ENCODE measurements at regions not wholly inside any gene's neighbourhood (a gene's known extent, or its start where the extent isn't known, plus 50 kb on each side); places are given as distances from the start of the nearest gene placed in this dataset.
"Not testable (repeated sequence)": the region's sequence is repeated elsewhere in the genome, so short reads cannot be mapped to it uniquely, and the experiment has no call there.

DNA sequence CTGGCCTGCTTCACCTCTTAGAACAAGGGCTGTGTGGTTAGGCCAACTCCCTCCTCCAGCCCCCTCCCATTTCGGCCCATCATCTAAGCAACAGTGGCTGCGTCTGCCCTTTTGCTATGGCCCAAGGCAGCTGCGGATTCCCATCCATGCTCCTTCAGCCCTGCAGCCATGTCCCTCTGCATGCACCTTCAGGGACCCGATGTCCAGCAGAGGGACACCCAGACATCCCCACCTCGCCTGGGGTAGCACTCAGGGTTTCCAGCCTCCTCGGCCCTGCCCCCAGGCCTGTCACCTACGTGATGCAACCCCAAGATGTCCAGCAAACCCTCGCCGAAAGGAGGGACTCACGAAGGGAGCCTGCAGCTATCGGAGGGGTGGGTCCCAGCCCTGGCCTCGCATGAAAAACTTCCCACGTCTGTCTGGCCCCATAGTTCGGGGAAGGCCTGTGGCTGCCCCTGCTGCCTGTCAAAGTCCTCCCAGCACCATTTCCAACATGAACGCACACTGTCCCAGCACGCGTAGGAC, 194.4 kb downstream of the CTTN start:
- DNase-seq (ENCODE audit: low spot score): no peak

DNA sequence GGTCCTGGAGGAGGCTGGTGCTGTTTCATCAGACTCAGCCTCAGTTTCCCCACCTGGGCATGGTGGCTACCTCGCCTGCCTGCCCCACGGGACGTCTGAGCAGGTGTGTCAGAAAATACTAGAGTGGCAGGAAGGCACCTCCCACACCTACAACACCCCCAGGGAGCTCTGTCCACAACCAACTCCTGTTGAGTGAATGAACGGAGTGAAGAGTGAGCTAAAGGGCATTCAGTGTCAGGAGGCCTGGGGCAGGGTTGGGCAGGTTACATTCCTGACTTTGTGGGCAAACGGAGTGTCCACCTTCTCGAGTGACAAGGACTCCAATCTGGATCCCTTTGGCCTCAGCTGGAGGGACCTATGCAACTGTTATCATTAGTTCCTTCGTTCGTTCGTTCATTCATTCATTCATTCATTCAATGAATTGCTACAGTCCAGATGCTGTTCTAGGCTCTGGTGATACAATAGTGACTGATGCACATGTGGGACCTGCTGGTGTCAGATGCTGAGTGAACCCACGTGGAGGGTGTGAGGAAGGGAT, 195.2 kb downstream of the CTTN start:
- no peak for DNase-seq (ENCODE audit: low spot score)

DNA sequence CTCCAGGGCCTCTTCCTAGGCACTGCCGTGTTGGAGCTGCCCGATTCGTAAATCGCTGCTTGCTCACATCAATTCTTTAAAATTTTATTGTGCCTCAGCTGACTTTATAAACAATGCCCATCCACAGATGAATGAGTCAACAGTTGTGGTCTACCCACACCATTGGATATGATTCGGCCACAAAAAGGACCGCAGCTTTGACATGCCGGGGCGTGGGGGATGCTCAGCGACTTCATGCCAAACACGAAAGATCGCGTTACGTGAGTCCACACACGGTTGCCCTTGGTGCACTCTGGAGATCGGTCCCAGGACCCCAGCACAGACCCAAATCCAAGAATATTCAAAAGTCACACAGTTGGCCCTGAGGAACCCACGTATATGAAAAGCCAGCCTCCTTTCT, 195.7 kb downstream of the CTTN start:
- DNase-seq (ENCODE audit: low spot score): no peak

DNA sequence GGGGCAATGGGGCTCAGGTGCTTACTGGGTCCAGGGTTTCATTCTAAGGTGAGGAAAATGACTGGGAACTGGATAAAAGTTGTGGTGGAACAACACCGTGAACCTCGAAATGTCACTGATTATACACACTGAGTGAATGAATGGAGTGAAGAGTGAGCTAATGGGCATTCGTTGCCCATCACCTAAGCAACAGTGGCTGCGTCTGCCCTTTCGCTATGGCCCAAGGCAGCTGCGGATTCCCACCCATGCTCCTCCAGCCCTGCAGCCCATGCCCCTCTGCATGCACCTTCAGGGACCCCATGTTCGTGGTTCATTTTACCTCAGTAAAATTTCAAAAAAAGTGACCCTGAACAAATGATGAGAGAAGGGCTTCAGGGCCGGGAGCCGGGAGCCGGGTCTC, 196.3 kb downstream of the CTTN start:
- no peak for DNase-seq (ENCODE audit: low spot score)

DNA sequence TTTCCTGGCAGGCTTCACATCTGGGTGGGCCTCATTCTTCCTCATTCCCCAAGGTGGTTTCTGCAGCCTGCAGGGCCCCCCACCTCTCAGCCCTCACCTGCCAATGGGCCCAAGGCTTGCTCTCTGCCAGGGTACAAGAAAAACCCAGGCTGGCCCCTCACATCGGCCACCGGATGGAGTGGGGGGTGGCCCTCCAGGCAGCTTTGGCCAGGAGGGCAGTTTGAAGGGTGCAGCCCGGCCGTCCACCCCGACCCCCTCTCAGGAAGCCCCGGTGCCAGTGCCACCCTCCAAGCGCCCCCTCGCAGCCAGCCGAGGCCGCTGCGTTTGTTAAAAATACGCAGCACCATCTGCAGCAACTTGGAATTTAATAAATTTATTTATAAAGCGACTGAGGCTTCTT, 196.7 kb downstream of the CTTN start:
- no peak for DNase-seq (ENCODE audit: low spot score)

DNA sequence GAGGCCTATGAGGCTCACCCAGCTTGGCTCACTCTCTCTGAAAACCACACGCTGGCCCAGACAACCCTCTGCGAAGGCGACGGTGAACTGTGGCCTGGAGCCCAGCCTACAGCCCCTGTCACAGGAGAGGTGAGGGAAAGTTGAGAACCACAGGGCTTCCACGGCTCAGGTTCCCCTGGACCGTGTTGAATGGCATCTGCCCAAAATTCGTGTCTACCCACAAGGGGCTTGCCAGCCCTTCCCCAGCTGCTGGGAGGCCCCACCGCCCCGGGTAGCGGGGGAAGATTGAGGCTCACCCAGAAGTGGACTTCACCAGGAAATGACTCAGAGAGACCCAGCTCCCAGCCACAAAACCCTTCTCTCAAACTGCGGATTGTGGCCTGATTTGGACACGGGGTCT, 197.1 kb downstream of the CTTN start:
- DNase-seq (ENCODE audit: low spot score): no peak

DNA sequence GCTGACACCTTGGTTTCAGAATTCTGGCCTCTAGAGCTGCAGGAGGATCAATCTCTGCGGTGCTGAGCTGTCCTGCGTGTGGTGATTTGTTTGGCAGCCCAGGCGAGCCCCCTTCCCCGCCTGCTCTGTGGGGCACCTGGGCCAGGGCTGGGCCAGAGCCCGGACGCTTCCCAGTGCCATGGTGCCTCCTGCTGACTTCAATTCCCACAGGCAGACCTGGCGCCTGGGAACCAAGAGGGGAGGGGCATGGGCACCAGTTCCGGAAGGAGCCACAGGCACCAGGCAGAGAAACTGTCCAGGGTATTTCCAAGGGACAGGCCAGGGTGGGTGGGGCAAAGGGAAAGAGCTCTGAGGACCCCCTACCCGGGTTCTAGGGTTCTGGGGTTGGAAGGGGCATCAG, 197.8 kb downstream of the CTTN start:
- DNase-seq (ENCODE audit: low spot score): no peak

DNA sequence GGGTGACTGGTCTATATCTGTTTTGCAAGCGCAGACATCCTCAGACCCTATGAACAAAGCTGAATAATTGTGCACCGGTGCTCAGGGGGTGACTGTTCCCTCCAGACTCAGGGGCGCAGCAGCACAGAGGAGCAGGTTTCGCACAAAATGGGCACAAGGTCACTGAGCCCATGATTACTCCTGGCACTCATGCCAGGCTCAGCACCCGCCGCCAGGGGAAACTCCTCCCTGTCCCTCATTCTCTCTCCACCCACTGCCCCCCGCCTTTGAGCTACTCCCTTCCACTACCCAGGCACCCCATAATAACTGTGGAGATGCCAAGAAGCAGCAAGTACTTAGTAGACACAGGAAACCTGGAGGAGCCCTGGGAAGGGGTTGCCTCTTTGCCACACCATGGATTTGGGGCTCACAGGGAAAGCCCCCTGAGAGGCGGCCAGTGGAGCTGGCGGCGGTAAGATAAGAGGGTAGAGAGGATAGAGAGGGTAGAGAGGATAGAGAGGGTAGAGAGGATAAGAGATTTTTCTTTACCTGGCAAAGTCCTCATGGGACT, 198.8 kb downstream of the CTTN start:
- no peak for DNase-seq (ENCODE audit: low spot score)

DNA sequence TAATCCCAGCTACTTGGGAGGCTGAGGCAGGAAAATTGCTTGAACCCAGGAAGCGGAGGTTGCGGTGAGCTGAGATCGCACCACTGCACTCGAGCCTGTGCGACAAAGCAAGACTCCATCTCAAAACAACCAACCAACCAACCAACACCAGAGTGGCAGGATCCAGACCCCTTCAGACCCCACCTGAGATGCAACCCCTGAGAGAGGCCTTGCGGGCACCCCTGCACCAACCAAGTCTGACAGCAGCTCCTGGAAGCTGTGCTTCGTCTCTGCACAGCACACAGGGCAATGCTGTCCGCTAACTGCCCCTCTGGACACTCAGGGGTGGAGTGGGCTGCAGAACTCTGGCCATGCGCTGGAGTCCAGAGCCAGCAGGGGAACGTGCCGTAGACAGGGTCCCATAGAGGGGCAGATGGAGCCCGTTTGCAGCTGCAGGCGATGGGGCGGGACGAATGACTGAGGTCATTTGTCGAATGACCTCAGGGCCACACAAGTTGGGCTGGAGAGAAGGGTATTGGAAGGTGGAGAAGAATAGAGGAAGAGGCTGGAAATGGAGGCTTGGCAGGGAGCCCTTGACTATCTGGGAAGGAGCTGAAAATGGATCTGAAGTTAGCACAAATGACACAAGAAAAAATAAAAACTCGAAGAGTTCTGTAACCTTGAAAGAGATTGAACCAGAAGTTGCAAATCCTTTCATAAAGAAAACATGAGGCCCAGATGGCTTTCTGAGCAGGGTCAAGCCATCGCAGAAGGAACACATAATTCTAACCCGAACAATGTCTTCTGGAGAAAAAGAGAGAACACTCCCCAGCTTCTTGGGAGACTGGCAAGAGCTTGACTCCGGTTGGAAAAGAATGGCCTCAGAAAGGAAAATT, 199.7 kb downstream of the CTTN start:
- no peak for DNase-seq (ENCODE audit: low spot score)

DNA sequence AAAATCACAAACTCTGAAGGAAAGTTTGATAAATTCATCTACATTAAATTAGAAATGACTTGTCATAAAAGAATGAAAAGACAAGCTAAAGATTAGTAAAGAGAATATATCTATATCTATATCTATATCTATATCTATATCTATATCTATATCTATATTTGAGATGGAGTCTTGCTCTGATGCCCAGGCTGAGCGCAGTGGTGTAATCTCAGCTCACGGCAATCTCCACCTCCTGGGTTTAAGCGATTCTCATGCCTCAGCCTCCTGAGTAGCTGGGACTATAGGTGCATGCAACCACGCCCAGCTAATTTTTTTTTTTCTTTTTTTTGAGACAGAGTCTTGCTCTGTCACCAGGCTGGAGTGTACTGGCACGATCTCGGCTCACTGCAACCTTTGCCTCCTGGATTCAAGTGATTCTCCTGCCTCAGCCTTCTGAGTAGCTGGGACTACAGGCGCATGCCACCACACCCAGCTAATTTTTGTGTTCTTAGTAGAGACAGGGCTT, 202.6 kb downstream of the CTTN start:
- DNase-seq (ENCODE audit: low spot score): not testable (repeated sequence)

DNA sequence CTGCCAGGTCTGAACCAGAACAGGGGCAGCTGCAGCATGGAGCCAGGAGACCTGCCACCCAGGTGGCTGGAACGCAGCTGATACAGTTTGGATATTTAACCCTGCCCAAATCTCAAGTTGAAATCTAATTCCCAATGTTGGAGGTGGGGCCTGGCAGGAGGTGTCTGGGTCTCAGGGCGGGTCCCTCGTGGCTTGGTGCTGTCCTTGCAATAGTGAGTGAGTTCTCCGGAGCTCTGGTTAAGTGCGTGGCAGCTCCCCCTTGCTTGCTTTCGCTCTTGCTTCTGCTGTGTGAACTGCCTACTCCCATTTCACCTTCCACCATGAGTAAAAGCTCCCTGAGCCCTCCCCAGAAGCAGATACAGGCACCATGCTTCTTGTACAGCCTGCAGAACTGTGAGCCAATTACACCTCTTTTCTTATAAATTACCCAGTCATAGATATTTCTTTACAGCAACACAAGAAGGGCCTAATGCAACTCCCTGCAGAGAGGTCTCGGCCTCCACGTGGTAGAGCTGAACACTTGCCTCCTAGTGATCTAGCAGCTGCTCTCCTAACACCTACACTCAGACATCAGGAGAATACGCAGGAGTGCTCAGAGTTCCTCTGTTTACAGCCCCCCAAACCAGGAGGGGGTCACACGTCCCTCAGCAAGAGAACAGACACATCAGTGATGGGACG, 203.7 kb downstream of the CTTN start:
- no peak for DNase-seq (ENCODE audit: low spot score)

DNA sequence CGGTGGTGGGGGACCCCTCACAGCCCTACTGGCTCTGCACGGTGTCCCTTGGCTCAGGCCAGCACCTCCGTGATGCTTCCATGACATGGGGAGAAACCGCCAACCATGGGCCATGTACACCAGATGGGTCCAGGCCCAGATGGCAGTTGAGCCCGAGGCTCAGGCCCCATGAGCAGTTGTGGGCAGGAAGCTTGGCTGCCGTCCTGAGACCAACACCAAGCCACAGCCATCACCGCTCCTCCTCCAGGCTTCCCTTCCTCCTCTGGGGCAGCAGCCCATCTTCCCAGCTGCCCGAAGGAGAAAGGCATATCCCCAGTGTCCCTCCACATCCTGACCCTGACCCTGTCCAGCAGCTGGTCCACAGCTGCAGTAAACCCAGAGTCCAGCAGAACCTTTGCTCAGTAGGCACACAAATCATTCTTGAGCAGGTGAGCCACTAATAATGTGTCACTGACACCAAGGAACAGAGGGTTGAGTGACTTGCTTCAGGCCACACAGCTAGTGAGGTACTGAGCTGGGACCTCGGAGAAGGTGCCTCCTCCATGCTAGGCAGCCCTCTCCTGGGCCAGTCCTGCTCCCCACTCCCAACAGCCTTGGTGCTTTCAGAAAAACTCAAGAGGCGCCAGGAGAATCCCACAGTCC, 204.9 kb downstream of the CTTN start:
- no peak for DNase-seq (ENCODE audit: low spot score)

DNA sequence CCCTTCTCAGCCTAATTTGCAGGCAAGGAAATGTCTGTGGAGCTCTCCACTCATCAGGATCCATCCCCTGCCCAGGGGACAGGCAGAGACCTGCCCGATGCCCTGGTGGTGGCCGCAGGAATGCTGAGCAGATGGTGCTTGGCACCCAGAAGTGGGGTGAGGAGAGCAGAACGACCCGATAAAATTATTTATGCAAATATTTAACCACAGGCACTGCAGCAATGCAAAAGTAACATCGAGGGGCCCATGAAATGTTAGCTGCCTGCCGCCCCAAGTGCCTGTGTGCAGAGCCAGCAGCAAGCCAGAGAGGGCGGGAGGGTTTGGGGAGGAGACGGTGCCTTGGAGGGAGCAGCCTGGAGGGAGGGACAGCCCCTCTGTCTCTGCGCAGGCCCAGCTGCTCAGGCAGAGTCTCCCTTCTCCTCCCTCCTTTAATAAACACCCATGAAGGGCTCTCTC, 205.5 kb downstream of the CTTN start:
- no peak for DNase-seq (ENCODE audit: low spot score)

DNA sequence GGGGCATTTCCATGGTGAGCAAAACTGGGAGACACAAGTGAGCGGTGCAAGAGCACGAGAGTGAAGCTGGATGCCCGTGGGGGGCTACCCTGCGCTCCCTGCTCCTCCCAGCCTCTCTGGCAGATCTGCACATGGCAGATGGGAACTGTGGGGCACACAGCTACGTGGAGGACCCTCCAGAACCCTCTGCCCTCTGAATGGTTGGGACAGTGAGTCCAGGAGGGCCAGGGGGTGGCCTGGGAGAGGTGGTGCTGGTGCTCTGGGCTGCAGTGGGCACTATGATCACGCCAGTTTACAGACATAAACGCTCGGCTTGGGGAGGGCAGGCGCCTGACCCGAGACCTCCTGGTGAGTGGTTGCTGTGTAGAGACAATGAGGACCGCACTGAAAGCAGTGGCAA, 205.9 kb downstream of the CTTN start:
- no peak for DNase-seq (ENCODE audit: low spot score)

DNA sequence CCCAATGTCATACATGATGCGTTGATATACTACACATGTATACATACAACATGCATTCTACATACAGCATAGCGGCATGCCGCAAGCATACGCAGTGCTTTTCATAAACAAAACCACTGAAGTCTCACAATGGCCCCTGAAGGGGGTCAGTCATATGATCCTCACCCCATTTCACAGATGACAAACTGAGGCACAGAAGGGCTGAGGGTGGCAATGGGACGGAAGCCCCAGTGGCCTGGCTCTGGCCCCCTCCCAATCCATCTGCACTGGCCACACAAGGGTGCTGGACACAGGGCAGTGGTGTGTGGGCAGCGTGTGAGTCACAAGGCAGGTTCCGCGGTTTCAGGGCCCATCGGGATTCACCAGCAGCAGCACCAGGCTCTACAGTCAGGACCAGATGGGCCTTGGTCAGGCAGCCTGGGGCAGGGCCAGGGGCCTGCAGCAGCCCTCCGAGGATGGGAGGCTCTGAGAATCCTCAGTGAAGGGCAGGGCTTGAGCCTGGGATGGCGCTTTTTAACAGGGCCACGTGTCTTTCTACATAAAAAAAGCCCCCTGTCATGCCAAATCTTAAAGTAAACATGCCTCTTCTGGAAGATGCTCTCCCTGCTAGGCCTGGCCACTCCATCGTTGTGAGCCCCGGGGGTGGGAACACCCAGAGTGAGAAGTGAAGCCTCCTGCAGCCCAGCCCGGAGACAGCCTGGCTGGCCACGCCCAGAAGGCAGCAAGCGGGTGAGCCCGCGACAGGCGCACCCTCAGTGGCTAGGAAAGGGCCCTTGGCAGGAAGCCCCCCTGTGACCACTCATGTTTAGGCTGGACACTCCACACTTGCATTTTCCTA, 206.5 kb downstream of the CTTN start:
- no peak for DNase-seq (ENCODE audit: low spot score)

DNA sequence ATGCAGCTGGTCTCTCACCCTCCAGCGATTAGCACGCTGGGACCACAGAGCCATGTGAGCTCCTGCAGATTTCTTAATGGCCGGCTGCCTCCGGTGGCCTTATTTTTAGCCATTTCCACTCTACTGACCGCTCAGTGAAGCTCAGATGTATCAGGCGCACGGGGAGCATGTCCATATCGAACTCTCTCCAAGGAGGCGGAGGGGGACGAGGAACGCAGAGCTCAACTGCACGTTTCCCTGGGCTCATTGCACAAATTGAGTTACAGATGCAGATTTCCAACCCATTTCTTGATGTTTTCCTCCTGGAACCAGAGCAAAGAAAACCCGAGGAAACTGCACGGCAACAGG, 207.1 kb downstream of the CTTN start:
- DNase-seq (ENCODE audit: low spot score): no peak

DNA sequence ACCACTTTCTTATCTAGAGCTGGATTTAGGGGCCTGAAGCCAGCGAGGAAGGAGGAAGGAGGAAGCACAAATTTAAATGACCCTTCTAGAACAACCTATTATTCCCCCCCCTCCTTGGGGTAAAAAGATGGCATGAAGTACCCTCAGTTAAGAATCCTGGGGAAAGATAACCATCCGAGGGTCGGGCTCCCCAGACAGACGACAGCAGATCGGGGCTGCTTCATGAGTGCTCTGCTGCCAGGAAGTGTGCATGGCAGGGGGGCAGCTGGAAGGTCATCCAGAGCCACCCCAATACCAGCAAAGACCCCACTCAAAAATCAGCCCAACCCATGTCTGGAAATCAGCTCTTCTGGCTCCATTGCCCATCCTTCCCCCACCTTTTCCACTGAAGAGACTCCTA, 207.5 kb downstream of the CTTN start:
- no peak for DNase-seq (ENCODE audit: low spot score)

DNA sequence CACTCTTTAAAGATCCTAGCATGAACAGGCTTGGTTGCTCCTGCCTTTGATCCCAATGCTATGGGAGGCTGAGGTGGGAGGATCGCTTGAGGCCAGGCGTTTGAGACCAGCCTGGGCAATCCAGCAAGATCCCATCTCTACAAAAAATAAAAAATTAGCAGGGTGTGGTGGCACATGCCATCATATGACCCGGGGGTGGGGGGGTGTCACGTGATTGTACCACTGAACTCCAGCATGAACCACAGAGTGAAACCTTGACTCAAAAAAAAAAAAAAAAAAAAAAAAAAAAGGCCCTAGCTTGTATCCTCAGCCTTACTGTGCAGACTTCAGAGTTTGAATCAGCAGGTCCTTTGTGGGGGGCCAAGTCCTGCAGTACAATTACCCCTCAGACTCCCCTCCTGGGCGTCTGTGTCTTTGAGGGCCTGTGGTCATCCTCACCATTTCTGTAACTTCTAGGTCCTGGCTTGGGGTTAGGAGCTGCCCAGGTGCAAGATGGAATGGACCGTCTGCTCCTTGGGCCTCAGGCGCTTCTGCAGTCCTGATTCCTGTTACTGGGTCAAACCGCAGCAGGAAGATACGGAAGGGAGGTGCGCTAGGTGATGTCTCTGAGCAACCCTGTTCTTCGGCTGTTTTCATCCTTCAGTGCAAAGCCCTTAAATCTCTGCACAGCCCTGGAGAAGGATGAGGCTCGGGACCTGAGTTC, 208.1 kb downstream of the CTTN start:
- DNase-seq (ENCODE audit: low spot score): no peak

DNA sequence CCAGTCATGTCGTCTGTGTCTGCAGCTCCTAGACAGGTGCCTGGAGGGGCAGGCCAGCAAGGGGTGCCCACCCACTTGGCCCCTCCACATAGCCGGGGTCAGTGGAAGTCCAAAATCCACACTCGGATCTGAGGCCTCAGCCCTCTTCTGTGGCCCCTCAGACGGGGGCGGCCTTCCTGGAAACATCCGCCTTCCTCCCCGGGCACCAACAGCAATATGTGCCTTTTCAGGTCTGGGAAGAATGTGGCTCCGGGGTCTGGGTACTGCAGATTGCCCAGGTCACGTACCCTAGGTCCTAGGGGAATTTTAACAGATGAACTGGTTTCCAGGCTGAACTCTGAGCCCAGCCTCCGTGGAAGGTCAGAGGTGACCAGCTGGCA, 208.6 kb downstream of the CTTN start:
- no peak for DNase-seq (ENCODE audit: low spot score)

DNA sequence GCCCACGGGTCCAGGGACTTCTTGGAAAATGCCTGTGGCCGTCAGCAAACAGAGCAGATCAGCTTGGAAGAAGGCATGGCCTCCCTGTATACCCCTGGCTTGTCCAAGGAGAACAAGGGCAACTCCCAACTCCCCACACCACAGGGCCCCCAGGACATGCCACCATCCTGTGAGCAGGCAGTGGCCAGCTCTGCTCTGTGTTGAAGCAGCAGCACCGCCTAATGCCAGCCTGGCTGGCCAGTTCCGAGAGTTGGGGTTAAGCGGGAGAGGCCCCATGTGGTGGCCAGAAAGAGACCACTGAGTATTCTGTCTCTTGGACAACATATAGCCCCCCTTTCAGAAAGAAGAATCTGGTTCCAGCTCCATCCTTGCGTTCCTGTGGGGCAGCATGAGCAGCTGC, 209.2 kb downstream of the CTTN start:
- DNase-seq (ENCODE audit: low spot score): no peak

All from kidney tubule cell (primary cell).